Right cardiac atrium (tissue), 5 donors: ENCODE measurements at regions not wholly inside any gene's neighbourhood (a gene's known extent, or its start where the extent isn't known, plus 50 kb on each side); places are given as distances from the start of the nearest gene placed in this dataset.
"Not testable (repeated sequence)": the region's sequence is repeated elsewhere in the genome, so short reads cannot be mapped to it uniquely, and the experiment has no call there.

Source experiments
- ATAC-seq, 2 donors: fragments of 200-7000 bp; cut with Tn5 transposase; one replicate each; pipeline versions ENCODE4 v1.8.0 to v1.9.1; 2020; ENCODE audit warnings: moderate library complexity in 2 of 2, mild to moderate bottlenecking in 1 of 2
- DNase-seq, 3 donors: peaks; one replicate each; pipeline ENCODE4 v3.0.0-alpha.2; 2020
- H3K27ac ChIP-seq: one replicate; pipeline ENCODE4 v1.5.1; 2013; ENCODE audit warnings: mild to moderate bottlenecking, low read length, control low read depth, moderate library complexity
- H3K27me3 ChIP-seq: one replicate; pipeline ENCODE4 v1.6.1; 2013; ENCODE audit not compliant: control insufficient read depth, insufficient read depth
- H3K4me1 ChIP-seq: one replicate; pipeline ENCODE4 v1.6.1; 2013; ENCODE audit warnings: low read length; ENCODE audit not compliant: control insufficient read depth, insufficient read depth
- H3K4me3 ChIP-seq: one replicate; pipeline ENCODE4 v1.5.1; 2013; ENCODE audit warnings: low read length, control low read depth
- H3K9me3 ChIP-seq: one replicate; pipeline ENCODE4 v1.6.1; 2013; ENCODE audit warnings: low read length; ENCODE audit not compliant: control insufficient read depth
- WGBS: extraction: QIAGEN DNeasy Blood & Tissue Kit; methylation state at CpG from one replicate; pipeline ENCODE4 v1.1.7; 2013; 5-methylcytosine and 5-hydroxymethylcytosine counted together
- intact Hi-C, 4 donors: fragments of 100-400 bp; cut with DNase I; formaldehyde crosslinking; loops; one replicate each; pipeline versions ENCODE4 v1.11.0 to v1.14.0; 2022 to 2023
- donor health status: healthy with polysubstance abuse.
- donor health status: DM: no; HTN: yes; CAD: no.
- donor health status: DM: no; HTN: no; CAD: no.
- donor health status: DM: no; HTN: yes; CAD: no; lungs with severe emphysema.
- donor health status: DM: yes; HTN: yes; CAD: no.

DNA sequence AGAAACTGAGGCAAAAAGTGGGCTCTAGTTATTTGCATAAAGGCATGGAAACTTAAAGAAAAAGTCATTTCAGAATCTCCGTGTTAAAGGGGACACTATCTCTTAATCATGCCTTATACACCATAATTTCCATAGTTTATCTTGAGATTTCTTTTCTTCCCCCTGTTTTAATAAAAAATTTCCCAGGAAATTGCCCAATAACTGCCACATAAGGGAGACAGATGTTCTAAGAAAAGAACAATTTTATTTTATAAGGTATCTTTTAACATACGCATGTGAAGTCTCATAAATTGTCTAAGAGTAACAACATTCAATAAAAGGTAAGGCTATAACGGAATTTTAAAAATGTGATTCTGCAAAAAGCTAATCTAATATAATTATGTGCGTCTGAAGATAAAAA lies 371.3 kb downstream of the IRS2 start:
- no peak overlapping the region for H3K4me3 ChIP-seq
- 91% methylated on average over 4 of the region's 4 CpGs for WGBS
- H3K9me3 ChIP-seq = no peaks in the 10 kb centered on the region
- no peaks in the 10 kb centered on the region for H3K4me1 ChIP-seq
- intact Hi-C loops = no loop called here
- DNase-seq = no peak
- H3K27me3 ChIP-seq = no peaks in the 10 kb centered on the region
- no peak overlapping the region for H3K27ac ChIP-seq
- ATAC-seq = no peak

DNA sequence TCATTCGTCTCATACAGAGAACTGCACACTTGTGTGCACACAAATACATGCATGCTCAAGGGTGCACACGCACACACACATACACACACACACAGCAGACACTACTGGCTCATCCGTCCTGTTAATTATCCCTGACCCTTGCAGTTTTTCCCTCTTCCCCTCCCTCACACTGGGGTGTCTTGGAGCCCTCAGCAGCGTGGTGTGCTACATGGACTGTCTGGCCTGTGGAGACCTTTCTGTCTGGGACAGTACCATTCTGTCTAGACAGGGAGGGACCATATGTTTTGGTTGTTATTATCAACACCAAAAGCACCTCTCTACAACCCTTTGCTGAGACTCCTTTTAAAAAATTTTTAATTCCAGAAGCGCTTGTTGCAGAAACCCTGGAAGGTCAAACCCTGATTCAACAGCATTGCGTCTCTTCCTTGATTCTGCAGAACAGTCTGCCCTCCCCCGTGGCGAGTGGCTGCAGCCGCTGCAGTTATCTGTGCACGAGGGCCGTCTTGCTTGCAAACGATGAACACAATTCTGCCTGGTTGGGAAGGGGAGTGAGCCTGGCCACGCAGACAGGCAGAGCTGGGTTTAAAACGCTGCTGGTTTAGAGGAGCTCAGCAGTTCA lies 374.0 kb downstream of the IRS2 start:
- Histone ChIP-seq H3K4me1 (no peaks in the 10 kb centered on the region), H3K9me3 (no peaks in the 10 kb centered on the region), H3K27ac (no peak overlapping the region), H3K4me3 (no peak overlapping the region), H3K27me3 (no peaks in the 10 kb centered on the region)
- intact Hi-C loops = no loop called here
- peak; percentile 91 to 94 for ATAC-seq
- peak; percentile 47 to 81 (median 76) for DNase-seq
- 13% methylated on average over 14 of the region's 14 CpGs for WGBS

DNA sequence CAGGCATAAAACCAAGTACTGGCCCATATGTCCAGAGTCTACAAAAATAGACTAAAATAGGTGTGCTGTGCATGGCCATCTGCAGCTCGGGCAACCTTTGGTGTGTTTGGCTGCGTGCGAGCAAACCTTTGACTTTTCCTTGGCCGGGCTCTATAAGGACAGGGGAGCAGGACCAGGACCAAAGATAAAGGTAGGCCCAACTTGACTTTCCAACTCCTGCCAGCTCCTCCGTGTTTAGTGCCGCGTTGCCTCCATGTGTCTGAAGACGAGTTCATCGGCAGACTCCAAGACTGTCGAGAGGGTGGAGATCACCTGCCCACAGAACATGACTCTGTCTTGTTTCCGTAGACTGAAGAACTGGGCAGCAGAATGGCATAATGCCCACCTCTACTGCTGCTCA lies 375.5 kb downstream of the IRS2 start:
- Histone ChIP-seq H3K9me3 (no peaks in the 10 kb centered on the region), H3K4me1 (no peaks in the 10 kb centered on the region), H3K27ac (no peak overlapping the region), H3K4me3 (no peak overlapping the region), H3K27me3 (no peaks in the 10 kb centered on the region)
- intact Hi-C loops = no loop called here
- WGBS = 85% methylated on average over 11 of the region's 11 CpGs
- no peak for DNase-seq
- ATAC-seq = no peak

DNA sequence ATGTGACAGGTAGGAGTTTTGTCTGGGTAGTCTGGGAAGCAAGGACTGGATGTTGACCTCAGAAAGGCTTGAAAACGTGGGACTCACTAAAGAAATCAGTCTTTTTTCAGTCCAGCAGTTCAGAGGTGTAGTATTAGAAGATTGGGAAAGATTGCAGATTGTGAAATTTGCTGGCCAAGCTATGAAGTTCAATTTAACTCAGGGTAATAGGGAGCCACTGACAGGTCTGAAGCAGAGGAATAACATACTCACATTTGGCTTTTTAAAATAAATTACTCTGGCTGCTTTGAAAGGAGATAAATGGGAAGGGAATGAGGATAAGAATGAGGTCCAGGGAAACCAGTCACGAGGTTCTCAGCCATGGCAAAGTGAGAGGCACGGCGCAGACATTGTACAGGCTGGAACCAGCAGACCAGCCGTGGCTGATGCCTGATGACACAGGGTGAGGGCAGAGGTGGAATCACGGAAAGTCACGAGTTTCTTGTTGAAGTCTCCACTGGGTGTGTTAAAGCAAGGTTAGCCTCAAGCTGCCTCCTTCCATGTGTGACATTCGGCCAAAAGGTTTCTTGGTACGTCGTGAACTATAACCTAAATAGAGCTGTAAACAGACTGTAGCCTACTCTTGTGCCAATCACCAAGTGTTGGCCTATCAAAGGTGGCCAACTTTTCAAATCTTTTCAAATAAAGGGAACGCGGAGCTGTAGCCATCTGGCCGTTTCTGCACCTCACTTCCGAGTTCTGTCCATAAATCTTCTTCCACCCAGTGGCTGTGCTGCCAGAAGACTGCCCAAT lies 377.6 kb downstream of the IRS2 start:
- ATAC-seq = no peak
- intact Hi-C loops = no loop called here

DNA sequence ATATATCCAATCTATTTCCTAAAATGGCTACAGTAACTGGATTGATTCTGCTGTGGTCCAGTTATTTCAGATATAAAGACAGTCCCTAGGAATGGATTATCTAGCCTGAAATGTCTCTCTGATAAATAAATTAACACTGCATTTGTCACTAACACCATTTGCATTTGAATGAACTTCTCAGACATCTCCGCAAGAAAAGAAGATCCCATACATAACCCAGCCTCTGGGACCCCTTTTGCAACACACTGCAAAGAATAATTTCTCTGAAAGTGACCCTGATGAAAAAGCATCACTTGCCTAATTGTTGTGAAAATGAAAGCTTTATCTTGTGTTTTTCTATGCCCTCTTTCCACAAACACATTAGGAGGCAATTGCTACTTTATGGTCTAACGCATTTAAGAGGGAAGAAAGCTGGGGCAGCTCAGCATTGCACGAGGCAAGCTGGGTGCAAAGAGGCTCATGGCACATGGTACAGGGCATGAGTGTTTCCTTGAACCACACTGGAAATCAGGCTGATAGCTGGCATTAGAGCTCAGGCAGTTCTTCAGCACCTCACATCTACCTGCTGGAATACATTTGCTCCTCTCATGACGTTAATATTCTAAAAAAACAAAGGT lies 379.9 kb downstream of the IRS2 start:
- intact Hi-C loops = no loop called here
- no peak for ATAC-seq
- DNase-seq = no peak
- H3K27me3 ChIP-seq = no peaks in the 10 kb centered on the region
- no peak overlapping the region for H3K4me3 ChIP-seq
- WGBS = 75% methylated on average over 4 of the region's 4 CpGs
- no peaks in the 10 kb centered on the region for H3K9me3 ChIP-seq
- H3K27ac ChIP-seq = no peak overlapping the region
- H3K4me1 ChIP-seq = no peaks in the 10 kb centered on the region

More for the DNA sequence above, 377.6 kb downstream of the IRS2 start:
- DNase-seq = no peak
- 80% methylated on average over 14 of the region's 14 CpGs for WGBS
- Histone ChIP-seq H3K27me3 (no peaks in the 10 kb centered on the region), H3K27ac (no peak overlapping the region), H3K4me1 (no peaks in the 10 kb centered on the region), H3K9me3 (no peaks in the 10 kb centered on the region), H3K4me3 (no peak overlapping the region)

DNA sequence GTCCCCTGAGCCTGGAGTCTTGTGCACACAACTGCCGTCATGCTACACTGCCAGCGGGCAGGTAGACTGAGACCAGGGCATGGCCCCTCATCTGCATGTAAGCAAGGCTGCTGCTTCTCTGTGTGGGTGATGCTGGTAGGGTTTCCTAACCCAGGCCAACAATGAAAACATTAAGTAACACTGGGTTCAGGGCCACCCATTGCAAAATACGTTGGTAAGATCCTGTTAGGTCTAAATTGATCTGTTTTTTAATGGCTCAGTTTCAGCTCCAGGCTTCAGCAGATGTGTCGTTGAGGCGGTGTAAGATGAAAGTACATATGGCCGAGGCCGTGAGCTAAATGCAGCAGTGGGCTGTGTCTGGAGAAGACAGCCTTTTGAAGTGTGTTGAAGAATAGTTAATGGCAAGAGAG lies 383.4 kb downstream of the IRS2 start:
- ATAC-seq (no peak), DNase-seq (no peak)
- Histone ChIP-seq H3K4me3 (no peak overlapping the region), H3K4me1 (no peaks in the 10 kb centered on the region), H3K27ac (no peak overlapping the region), H3K27me3 (no peaks in the 10 kb centered on the region), H3K9me3 (no peaks in the 10 kb centered on the region)
- 82% methylated on average over 7 of the region's 7 CpGs for WGBS
- intact Hi-C loops = no loop called here

DNA sequence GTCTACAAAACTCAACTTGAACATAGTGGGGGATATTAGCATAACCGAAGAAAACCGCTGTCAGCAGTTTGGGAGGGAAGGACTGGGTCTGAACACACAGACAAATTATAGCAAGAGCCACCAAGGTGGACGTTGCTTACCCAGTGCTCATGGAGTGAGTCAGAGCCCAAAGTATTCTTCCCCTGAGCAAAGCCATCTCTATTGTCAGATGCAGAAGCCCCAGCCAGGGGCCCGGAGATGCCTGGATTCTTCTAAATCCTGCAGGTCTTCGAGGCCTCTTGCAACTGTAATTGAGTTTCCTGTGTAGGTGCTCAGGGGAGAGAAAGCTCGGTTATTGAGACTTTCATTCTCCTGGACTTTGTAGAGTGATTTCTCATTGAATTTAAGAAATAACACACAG lies 384.5 kb downstream of the IRS2 start:
- 88% methylated on average over 6 of the region's 6 CpGs for WGBS
- Histone ChIP-seq H3K27ac (no peak overlapping the region), H3K9me3 (no peaks in the 10 kb centered on the region), H3K4me1 (no peaks in the 10 kb centered on the region), H3K27me3 (no peaks in the 10 kb centered on the region), H3K4me3 (no peak overlapping the region)
- DNase-seq = no peak
- intact Hi-C loops = no loop called here
- no peak for ATAC-seq

DNA sequence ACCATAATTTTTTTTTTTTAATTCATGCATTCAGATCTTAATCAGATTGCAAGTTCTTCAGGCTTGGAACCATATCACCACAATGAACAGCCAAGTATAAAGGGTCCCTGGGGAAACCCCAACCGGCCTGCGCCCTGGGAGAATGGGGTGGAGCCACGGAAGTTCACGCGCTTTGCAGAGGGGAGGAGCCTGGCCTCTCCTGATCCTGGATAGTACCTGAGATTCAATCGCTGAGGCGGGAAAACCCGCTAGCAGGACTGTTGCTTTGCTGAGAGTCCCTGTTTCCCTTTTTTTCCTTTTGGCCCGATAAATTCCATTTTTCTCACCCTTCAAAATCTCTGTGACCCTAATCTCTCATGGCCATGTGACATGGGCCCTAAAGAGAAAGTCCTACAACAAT lies 385.1 kb downstream of the IRS2 start:
- no peak for ATAC-seq
- Histone ChIP-seq H3K27ac (no peak overlapping the region), H3K4me1 (no peaks in the 10 kb centered on the region), H3K9me3 (no peaks in the 10 kb centered on the region), H3K4me3 (no peak overlapping the region), H3K27me3 (no peaks in the 10 kb centered on the region)
- intact Hi-C loops = no loop called here
- 91% methylated on average over 9 of the region's 9 CpGs for WGBS
- DNase-seq = no peak

DNA sequence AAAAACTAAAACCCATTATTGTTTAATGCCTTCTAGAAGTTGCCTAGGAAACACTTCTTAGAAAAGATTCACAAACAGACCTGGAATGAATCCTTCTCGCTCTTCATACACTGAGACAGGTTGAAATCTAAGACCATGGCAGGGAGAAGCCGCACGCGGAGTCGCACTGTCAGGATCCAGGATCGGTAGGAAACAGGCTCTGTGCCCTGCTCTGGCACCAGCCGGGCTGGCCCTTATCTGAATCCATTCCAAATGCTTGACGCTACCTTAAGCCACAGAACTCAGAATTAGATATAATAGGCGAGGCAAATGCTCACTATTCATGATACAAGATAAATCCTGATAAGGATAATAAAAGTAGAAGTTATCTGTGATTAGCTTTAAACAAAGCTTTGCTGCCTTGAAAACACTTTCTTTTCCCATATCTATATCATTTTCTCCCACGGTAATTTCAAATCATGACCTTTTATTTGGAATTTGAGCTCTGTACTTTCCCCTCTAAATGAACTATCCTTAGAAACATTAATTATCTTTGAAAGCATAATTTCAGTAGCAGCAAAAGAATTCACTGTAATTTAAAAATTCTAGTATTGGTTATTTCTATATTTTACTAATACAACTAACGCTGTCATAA lies 385.6 kb downstream of the IRS2 start:
- DNase-seq = peak in 1 of 3 donors; percentile 55
- no peaks in the 10 kb centered on the region for H3K9me3 ChIP-seq
- ATAC-seq = peak; percentile 60 to 61
- no peaks in the 10 kb centered on the region for H3K4me1 ChIP-seq
- H3K27me3 ChIP-seq = no peaks in the 10 kb centered on the region
- WGBS = 57% methylated on average over 11 of the region's 11 CpGs
- no peak overlapping the region for H3K27ac ChIP-seq
- intact Hi-C loops = no loop called here
- H3K4me3 ChIP-seq = no peak overlapping the region

DNA sequence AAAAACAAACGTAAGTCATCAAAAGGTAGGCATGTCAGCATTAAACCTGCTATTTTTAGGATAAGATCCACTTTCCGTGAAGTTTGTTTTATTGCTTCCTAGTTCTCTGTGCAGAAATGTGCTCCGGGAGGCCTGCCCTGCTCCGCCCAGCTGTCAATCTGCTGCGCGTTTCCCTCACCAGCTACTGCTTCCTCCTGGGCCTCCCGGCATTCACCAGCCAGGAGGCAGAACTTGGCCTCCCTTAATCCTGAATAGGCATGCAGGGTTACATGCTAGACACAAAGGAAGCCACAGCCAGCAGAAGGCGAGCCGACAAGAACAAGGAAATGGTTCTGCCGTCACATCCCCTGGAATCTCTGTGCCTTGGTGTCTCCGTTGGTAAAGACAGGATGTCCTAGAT lies 386.2 kb downstream of the IRS2 start:
- H3K27ac ChIP-seq = no peak overlapping the region
- H3K9me3 ChIP-seq = no peaks in the 10 kb centered on the region
- 45% methylated on average over 11 of the region's 11 CpGs for WGBS
- intact Hi-C loops = no loop called here
- ATAC-seq (peak; percentile 80 to 88), DNase-seq (peak; percentile 42 to 78 (median 62))
- H3K27me3 ChIP-seq = no peaks in the 10 kb centered on the region
- H3K4me3 ChIP-seq = no peak overlapping the region
- no peaks in the 10 kb centered on the region for H3K4me1 ChIP-seq

DNA sequence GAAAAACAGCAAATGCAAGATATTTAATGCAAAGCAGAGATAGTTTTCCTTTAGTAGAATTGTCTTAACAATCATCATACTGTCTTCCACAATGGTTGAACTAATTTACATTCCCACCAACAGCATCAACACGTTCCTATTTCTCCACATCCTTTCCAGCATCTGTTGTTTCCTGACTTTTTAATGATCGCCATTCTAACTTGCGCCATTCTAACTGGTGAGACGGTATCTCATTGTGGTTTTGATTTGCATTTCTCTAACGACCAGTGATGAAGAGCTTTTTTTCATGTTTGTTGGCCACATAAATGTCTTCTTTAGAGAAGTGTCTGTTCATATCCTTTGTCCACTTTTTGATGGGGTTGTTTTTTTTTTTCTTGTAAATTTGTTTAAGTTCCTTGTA lies 388.3 kb downstream of the IRS2 start:
- WGBS = 80% methylated on average over 5 of the region's 5 CpGs
- intact Hi-C loops, H3K4me3 ChIP-seq, DNase-seq, H3K9me3 ChIP-seq, H3K27ac ChIP-seq, H3K27me3 ChIP-seq, ATAC-seq, H3K4me1 ChIP-seq: not testable (repeated sequence)
